ENCODE measurements at regions not wholly inside any gene's neighbourhood (a gene's known extent, or its start where the extent isn't known, plus 50 kb on each side); places are given as distances from the start of the nearest gene placed in this dataset.

DNA sequence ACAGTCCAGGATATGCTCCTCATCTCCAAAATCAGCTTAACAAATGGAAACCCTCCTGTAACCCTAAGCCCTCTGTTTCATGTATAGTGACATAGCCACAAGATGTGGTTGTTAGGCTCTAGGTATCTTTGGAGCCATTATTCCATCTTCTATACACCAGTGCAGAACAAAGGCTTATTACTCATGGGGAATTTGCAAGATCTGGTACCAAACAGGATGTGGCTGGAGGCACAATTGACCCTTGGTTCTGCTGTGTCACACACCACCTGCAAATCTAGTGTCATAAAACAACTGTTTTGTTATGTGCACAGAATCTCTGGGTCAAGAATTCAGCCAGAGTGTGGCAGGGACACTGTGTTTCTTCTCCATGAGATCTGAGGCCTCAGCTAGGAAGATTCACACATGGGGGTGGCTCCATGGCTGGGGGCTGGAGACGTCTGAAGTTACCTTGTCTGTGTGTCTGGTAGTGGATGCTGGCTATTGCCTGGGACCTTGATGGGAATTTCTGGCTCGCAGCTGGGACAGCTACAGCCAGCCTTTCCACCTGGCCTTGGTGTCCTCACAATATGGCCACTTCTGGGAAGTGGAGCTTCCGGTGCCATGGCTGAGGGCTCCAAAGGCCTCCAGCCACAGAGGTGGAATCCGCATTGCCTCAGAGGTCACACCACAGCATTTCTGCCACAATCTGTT, 369.9 kb downstream of the CDH26 start:
- no peak for DNase-seq (ENCODE audit: low read depth)
- TF ChIP-seq, protein P1, sequence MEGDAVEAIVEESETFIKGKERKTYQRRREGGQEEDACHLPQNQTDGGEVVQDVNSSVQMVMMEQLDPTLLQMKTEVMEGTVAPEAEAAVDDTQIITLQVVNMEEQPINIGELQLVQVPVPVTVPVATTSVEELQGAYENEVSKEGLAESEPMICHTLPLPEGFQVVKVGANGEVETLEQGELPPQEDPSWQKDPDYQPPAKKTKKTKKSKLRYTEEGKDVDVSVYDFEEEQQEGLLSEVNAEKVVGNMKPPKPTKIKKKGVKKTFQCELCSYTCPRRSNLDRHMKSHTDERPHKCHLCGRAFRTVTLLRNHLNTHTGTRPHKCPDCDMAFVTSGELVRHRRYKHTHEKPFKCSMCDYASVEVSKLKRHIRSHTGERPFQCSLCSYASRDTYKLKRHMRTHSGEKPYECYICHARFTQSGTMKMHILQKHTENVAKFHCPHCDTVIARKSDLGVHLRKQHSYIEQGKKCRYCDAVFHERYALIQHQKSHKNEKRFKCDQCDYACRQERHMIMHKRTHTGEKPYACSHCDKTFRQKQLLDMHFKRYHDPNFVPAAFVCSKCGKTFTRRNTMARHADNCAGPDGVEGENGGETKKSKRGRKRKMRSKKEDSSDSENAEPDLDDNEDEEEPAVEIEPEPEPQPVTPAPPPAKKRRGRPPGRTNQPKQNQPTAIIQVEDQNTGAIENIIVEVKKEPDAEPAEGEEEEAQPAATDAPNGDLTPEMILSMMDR (conservative IDR thresholded peaks at IDR 0.05; ENCODE audit: low read length) = no peak
- no peak overlapping the region for H3K4me3 ChIP-seq (ENCODE audit: low read length)

DNA sequence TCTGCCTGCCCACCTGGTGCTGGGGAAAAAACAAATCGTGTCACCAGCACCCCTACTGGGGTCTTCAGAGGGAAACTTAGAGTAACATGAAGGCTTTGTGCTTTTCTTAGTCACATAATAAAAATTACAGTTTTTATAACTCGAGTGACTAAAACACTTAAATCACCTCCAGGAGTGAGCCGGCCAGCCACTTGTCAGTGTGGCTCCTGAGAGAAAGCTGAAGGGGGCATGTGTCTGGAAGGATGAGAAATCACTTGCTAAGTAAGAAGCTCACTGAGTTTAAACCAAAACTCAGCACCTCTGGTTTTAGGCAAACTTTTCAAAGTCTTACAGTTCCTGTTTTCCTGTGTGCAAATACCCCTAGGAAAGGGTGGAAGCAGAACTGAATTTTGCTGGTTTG, 372.2 kb downstream of the CDH26 start:
- TF ChIP-seq, protein P1 (conservative IDR thresholded peaks at IDR 0.05; ENCODE audit: low read length) = no peak
- H3K4me3 ChIP-seq (ENCODE audit: low read length) = no peak overlapping the region
- no peak for DNase-seq (ENCODE audit: low read depth)

DNA sequence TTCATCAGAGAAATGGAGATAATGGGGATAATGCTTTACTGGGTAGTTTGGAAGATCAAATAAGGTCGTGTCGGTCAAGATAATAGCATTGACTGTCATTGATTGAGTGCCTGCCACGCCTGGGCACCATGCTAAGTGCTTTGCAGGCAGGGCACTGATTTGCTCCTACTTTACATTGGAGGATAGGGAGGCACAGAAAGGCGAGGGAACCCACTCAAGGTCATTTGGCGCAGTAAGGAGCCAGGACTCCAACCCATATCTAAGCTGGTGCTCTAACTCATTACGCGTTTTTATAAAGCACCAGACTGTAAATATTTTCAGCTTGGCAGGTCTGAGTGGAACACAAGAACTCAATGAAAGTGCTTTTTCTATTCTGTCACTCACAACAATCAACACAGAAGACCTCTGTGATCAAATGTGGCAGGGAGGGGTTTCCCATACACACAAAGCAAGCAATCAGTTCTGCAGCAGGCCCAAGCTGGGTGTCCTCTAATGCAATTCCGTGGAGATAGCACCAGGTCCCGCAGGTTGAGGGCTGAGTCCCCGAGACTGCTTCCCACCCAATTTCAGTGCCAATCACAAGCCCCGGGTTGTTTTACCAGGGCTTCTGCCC, 373.6 kb downstream of the CDH26 start:
- no peak overlapping the region for H3K4me3 ChIP-seq (ENCODE audit: low read length)
- TF ChIP-seq, protein P1 (conservative IDR thresholded peaks at IDR 0.05; ENCODE audit: low read length) = no peak
- DNase-seq (ENCODE audit: low read depth) = no peak

DNA sequence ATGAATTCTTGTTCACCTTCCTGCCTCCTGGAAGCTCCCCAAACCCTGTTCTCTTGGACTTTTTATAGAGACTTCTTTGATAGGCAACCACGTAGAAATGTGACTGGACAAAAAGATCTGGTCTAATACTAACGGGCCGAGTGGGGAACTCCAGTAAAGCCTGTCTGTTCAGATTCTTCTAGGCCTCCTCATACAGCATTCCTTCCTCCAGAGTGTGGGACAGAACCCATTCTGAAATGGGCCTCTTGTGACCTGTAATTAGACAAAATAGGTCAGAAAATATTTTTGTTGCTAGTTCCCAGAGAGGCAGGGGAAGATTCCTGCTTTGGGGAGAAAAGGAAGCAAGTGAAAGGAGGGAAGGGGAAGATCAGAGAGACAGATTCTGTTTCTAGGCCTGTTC, 374.3 kb downstream of the CDH26 start:
- TF ChIP-seq, protein P1 (conservative IDR thresholded peaks at IDR 0.05; ENCODE audit: low read length) = no peak
- H3K4me3 ChIP-seq (ENCODE audit: low read length) = no peak overlapping the region
- no peak for DNase-seq (ENCODE audit: low read depth)

DNA sequence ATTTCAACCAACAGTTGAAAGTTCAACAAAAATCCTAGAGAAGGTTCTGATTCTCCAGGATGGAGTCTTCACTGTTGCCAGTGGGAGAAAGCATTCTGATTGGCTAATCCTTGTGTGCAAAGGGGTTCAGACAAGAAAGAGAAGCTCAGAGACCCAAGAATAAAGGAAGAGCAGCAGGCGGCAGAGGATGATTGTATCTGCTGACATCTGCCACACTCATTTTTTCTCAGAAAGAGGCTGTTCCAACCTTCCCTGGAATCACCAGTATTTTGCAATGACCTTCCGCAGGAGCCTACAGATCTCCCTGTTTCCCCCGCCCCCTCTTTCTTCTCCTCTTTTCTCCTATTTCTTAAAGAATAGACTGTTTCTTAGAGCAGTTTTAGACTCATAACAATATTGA, 376.7 kb downstream of the CDH26 start:
- H3K4me3 ChIP-seq (ENCODE audit: low read length) = no peak overlapping the region
- TF ChIP-seq, protein P1 (conservative IDR thresholded peaks at IDR 0.05; ENCODE audit: low read length) = no peak
- DNase-seq (ENCODE audit: low read depth) = no peak

DNA sequence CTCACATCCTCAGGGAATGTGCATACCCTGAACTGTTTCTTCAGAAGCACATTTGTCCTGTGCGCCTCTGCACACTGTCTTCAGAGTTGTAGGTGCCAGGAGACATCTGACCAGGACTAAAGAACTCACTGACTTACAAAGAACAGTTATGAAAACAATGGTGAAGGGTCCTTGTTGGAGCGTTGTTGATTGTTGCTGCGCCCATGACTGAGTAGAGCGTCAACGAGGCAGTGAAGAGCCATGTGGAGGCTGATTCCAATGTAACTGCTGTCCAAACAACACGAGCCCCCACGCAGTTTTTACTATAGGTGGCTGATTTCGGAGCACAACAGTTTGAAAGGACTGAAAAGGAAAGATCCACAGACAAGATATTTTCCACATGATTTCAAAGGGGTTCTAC, 380.3 kb downstream of the CDH26 start:
- H3K4me3 ChIP-seq (ENCODE audit: low read length) = no peak overlapping the region
- TF ChIP-seq, protein P1 (conservative IDR thresholded peaks at IDR 0.05; ENCODE audit: low read length) = no peak
- DNase-seq (ENCODE audit: low read depth) = no peak

DNA sequence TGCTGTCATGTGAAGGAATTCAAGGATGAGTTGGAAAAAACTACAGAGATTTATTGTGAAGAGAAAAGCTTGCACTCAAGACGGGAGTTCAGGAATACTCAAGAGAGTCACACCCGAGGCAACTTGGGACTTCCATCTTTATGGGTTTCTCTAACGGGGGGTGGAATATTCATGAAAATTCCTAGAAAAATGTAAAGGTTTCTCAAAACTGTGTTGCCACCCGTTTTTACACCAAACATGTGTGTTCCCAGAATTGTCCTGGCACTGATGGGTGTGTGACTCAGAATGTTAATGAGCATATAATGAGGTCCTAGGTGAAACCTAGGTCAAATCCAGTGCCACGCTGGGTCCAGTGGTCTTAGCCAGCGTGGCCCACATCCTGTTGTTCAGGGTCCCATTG, 381.5 kb downstream of the CDH26 start:
- TF ChIP-seq, protein P1 (conservative IDR thresholded peaks at IDR 0.05; ENCODE audit: low read length) = no peak
- no peak for DNase-seq (ENCODE audit: low read depth)
- H3K4me3 ChIP-seq (ENCODE audit: low read length) = no peak overlapping the region

Measured in AG10803 (cell line).